CD4-positive, alpha-beta T cell (primary cell): ENCODE measurements at regions not wholly inside any gene's neighbourhood (a gene's known extent, or its start where the extent isn't known, plus 50 kb on each side); places are given as distances from the start of the nearest gene placed in this dataset.

Source experiments
- ATAC-seq: fragments of 200-7000 bp; cut with Tn5 transposase; one replicate; pipeline ENCODE4 v1.10.0; 2022; ENCODE audit warnings: mild to moderate bottlenecking; ENCODE audit not compliant: poor library complexity
- CTCF ChIA-PET: fragments of 350-600 bp; sonication (Branson Sonifier 250); formaldehyde crosslinking; loops from one replicate; lab custom pipeline; 2021; ENCODE audit warnings: antibody characterized with exemption, inconsistent platforms; lab: Charles Lee
- POLR2A ChIA-PET: fragments of 350-600 bp; sonication (Branson Sonifier 250); formaldehyde crosslinking; loops from one replicate; lab custom pipeline; 2021; ENCODE audit warnings: antibody characterized with exemption, inconsistent platforms; lab: Charles Lee
- DNase-seq, 14 experiments: peaks; one replicate each; pipeline ENCODE4 v3.0.0-alpha.2; 2013 to 2020; ENCODE audit warnings: mixed read lengths in 2 of 14
- H3K27ac ChIP-seq, 2 donors: one replicate each; pipeline versions ENCODE4 v1.5.1 to v1.7.0; 2013; ENCODE audit warnings: low read length in 2 of 2, low read depth in 1 of 2, mild to moderate bottlenecking in 1 of 2
- H3K27me3 ChIP-seq, 2 experiments: 1 replicate in 1 of 2; 2 replicates in 1 of 2; pipeline versions ENCODE4 v1.6.1 to v1.7.0; 2013; ENCODE audit warnings: low read length in 2 of 2, control low read depth in 1 of 2, mild to moderate bottlenecking in 1 of 2, moderate library complexity in 1 of 2; ENCODE audit not compliant: insufficient read depth in 2 of 2, control insufficient read depth in 1 of 2
- H3K36me3 ChIP-seq: one replicate; pipeline ENCODE4 v1.6.1; 2013; ENCODE audit warnings: low read length, control low read depth; ENCODE audit not compliant: insufficient read depth
- H3K4me1 ChIP-seq: one replicate; pipeline ENCODE4 v1.6.1; 2013; ENCODE audit warnings: low read length, control low read depth; ENCODE audit not compliant: insufficient read depth
- H3K4me3 ChIP-seq: one replicate; pipeline ENCODE4 v1.5.1; 2013; ENCODE audit warnings: mild to moderate bottlenecking, low read length, moderate library complexity
- H3K9me3 ChIP-seq, 2 experiments: 1 replicate in 1 of 2; 2 replicates in 1 of 2; pipeline versions ENCODE4 v1.6.1 to v1.7.0; 2013; ENCODE audit warnings: low read length in 2 of 2, mild to moderate bottlenecking in 2 of 2, control low read depth in 1 of 2, moderate library complexity in 1 of 2; ENCODE audit not compliant: control insufficient read depth in 1 of 2, insufficient read depth in 1 of 2
- H3K27ac Mint-ChIP-seq: one replicate; pipeline ENCODE4 v1.8.0; 2020; ENCODE audit warnings: mixed read lengths
- H3K27me3 Mint-ChIP-seq: one replicate; pipeline ENCODE4 v1.8.0; 2021; ENCODE audit warnings: mixed read lengths
- H3K36me3 Mint-ChIP-seq: one replicate; pipeline ENCODE4 v1.8.0; 2021; ENCODE audit warnings: low read depth, mixed read lengths
- H3K4me1 Mint-ChIP-seq: one replicate; pipeline ENCODE4 v1.8.0; 2021; ENCODE audit warnings: low read depth, mixed read lengths
- H3K4me3 Mint-ChIP-seq: one replicate; pipeline ENCODE4 v1.8.0; 2020; ENCODE audit warnings: mild to moderate bottlenecking, mixed read lengths
- H3K9me3 Mint-ChIP-seq: one replicate; pipeline ENCODE4 v1.8.0; 2020; ENCODE audit warnings: mixed read lengths
- intact Hi-C, 2 experiments: fragments of 100-400 bp; cut with DNase I in 1 of 2; cut with micrococcal nuclease in 1 of 2; formaldehyde crosslinking; loops; one replicate each; pipeline versions ENCODE4 v1.15.1 to v1.9.0; 2023 to 2025; cut with DNase I, micrococcal nuclease
- TF ChIP-seq, protein P1 (sequence below): fragments of 200-600 bp; IDR thresholded peaks from one replicate; pipeline ENCODE4 v1.8.0; 2022; ENCODE audit warnings: antibody characterized with exemption, mild to moderate bottlenecking

DNA sequence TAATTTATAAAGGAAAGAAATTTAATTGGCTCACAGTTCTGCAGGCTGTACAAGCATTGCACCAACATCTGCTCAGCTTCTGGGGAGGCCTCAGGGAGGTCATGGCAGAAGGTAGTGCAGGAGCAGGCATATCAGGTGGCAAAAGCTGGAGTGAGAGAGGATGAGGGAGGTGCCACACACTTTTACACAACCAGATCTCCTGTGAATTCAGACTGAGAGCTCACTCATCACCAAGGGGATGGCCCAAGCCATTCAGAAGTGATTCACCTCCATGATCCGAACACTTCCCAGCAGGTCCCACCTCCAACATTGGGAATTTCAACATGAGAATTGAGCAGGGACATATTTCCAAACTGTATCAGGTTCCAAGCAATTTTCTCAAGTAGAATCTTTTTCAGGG is 84.7 kb upstream of the BRINP1 start:
- Mint-ChIP-seq H3K36me3 (no peaks in the 10 kb centered on the region), H3K27me3 (no peaks in the 10 kb centered on the region), H3K27ac (no peak overlapping the region), H3K4me3 (no peak overlapping the region), H3K4me1 (no peaks in the 10 kb centered on the region), H3K9me3 (peaks cover 4% of the 10 kb centered on the region)
- ChIA-PET CTCF (no interaction called here), POLR2A (no interaction called here)
- DNase-seq (no peak), ATAC-seq (no peak)
- Histone ChIP-seq H3K9me3 (no peaks in the 10 kb centered on the region), H3K4me1 (no peaks in the 10 kb centered on the region), H3K36me3 (no peaks in the 10 kb centered on the region), H3K4me3 (no peak overlapping the region), H3K27ac (no peak overlapping the region), H3K27me3 (no peaks in the 10 kb centered on the region)
- intact Hi-C loops, result no loop called here
- TF ChIP-seq, protein P1, sequence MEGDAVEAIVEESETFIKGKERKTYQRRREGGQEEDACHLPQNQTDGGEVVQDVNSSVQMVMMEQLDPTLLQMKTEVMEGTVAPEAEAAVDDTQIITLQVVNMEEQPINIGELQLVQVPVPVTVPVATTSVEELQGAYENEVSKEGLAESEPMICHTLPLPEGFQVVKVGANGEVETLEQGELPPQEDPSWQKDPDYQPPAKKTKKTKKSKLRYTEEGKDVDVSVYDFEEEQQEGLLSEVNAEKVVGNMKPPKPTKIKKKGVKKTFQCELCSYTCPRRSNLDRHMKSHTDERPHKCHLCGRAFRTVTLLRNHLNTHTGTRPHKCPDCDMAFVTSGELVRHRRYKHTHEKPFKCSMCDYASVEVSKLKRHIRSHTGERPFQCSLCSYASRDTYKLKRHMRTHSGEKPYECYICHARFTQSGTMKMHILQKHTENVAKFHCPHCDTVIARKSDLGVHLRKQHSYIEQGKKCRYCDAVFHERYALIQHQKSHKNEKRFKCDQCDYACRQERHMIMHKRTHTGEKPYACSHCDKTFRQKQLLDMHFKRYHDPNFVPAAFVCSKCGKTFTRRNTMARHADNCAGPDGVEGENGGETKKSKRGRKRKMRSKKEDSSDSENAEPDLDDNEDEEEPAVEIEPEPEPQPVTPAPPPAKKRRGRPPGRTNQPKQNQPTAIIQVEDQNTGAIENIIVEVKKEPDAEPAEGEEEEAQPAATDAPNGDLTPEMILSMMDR, result no peak

DNA sequence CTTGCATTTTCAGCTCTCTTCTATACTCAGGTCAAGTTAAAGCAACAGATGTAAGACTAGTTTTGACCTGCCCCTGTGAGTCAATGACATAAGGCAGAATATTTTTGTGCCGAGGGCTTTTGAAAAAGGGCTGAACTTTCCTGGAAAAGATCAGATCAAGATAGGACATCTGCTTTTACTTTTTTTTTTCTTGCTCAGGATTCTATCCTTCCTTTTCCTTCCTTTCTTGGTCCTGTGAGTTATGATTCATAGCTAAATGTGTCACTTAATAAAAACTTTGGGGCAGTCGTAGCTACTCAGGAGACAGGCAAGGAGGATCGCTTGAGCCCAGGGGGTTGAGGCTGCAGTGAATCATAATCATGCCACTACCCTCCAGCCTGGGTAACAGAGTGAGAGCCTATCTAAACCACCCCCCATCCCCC is 84.3 kb upstream of the BRINP1 start:
- intact Hi-C loops, result no loop called here
- Mint-ChIP-seq H3K4me3 (no peak overlapping the region), H3K27ac (no peak overlapping the region), H3K9me3 (peaks cover 4% of the 10 kb centered on the region), H3K4me1 (no peaks in the 10 kb centered on the region), H3K27me3 (no peaks in the 10 kb centered on the region), H3K36me3 (no peaks in the 10 kb centered on the region)
- TF ChIP-seq, protein P1, result no peak
- H3K27me3 ChIP-seq, result no peaks in the 10 kb centered on the region
- no peaks in the 10 kb centered on the region for H3K9me3 ChIP-seq
- DNase-seq, result no peak
- H3K27ac ChIP-seq, result no peak overlapping the region
- no peaks in the 10 kb centered on the region for H3K4me1 ChIP-seq
- CTCF ChIA-PET, result no interaction called here
- POLR2A ChIA-PET, result no interaction called here
- ATAC-seq, result no peak
- H3K4me3 ChIP-seq, result no peak overlapping the region
- H3K36me3 ChIP-seq, result no peaks in the 10 kb centered on the region

GRCh38 chr9:119451426-119451825 is 82.2 kb upstream of the BRINP1 start:
- Histone ChIP-seq H3K4me3 (no peak overlapping the region), H3K36me3 (no peaks in the 10 kb centered on the region), H3K27ac (no peak overlapping the region), H3K4me1 (no peaks in the 10 kb centered on the region), H3K9me3 (no peaks in the 10 kb centered on the region), H3K27me3 (no peaks in the 10 kb centered on the region)
- ATAC-seq (no peak), DNase-seq (no peak)
- peaks cover 4% of the 10 kb centered on the region for H3K9me3 Mint-ChIP-seq
- H3K4me3 Mint-ChIP-seq, result no peak overlapping the region
- TF ChIP-seq, protein P1, result no peak
- no peaks in the 10 kb centered on the region for H3K27me3 Mint-ChIP-seq
- H3K36me3 Mint-ChIP-seq, result no peaks in the 10 kb centered on the region
- no peaks in the 10 kb centered on the region for H3K4me1 Mint-ChIP-seq
- CTCF ChIA-PET, result no interaction called here
- POLR2A ChIA-PET, result no interaction called here
- intact Hi-C loops, result no loop called here
- no peak overlapping the region for H3K27ac Mint-ChIP-seq
